A673 (cell line): ENCODE measurements at regions not wholly inside any gene's neighbourhood (a gene's known extent, or its start where the extent isn't known, plus 50 kb on each side); places are given as distances from the start of the nearest gene placed in this dataset.
"Not testable (repeated sequence)": the region's sequence is repeated elsewhere in the genome, so short reads cannot be mapped to it uniquely, and the experiment has no call there.

Experiments used
- BruUV-seq: library from RNA; stranded (reverse); fragments of 400-500 nt; replicated peaks from 2 replicates; lab custom pipeline; 2021; lab: Mats Ljungman, UMichigan
- CTCF ChIA-PET: fragments of 300-600 bp; sonication (Branson Sonifier 250); formaldehyde crosslinking; loops from one replicate; lab custom pipeline; 2022; ENCODE audit warnings: antibody characterized with exemption; lab: Charles Lee
- POLR2A ChIA-PET: fragments of 300-600 bp; sonication (Branson Sonifier 250); formaldehyde crosslinking; loops from one replicate; lab custom pipeline; 2022; ENCODE audit warnings: antibody characterized with exemption; ENCODE audit not compliant: low non-redundant PET; lab: Charles Lee
- DNase-seq: peaks from one replicate; pipeline ENCODE4 v3.0.0-alpha.2; 2015; ENCODE audit warnings: low spot score
- H3K27ac ChIP-seq: fragments of 200-600 bp; sonication (generic); 2 replicates; pipeline ENCODE4 v1.5.1; 2016; ENCODE audit warnings: mixed run types, low read depth, mild to moderate bottlenecking, mixed read lengths, antibody characterized with exemption, low read length; ENCODE audit not compliant: poor library complexity, severe bottlenecking
- H3K27me3 ChIP-seq: fragments of 200-600 bp; sonication (generic); replicated peaks from 2 replicates; pipeline ENCODE4 v1.6.1; 2017; ENCODE audit warnings: mixed run types, low read depth, mild to moderate bottlenecking, mixed read lengths, antibody characterized with exemption, low read length; ENCODE audit not compliant: insufficient read depth, poor library complexity
- H3K36me3 ChIP-seq: fragments of 200-600 bp; sonication (generic); 2 replicates; pipeline ENCODE4 v1.6.1; 2016; ENCODE audit warnings: mixed run types, mild to moderate bottlenecking, mixed read lengths, antibody characterized with exemption, low read length; ENCODE audit not compliant: insufficient read depth, poor library complexity, severe bottlenecking
- H3K4me1 ChIP-seq: fragments of 200-600 bp; sonication (generic); 2 replicates; pipeline ENCODE4 v1.6.1; 2017; ENCODE audit warnings: mixed run types, mild to moderate bottlenecking, mixed read lengths, antibody characterized with exemption, low read length; ENCODE audit not compliant: insufficient read depth, poor library complexity, severe bottlenecking
- H3K4me3 ChIP-seq: fragments of 200-600 bp; sonication (generic); 2 replicates; pipeline ENCODE4 v1.5.1; 2016; ENCODE audit warnings: low read depth, mixed run types, mild to moderate bottlenecking, mixed read lengths, low read length; ENCODE audit not compliant: poor library complexity, severe bottlenecking
- H3K9me3 ChIP-seq: fragments of 200-600 bp; sonication (generic); 2 replicates; pipeline ENCODE4 v1.6.1; 2016; ENCODE audit warnings: mixed run types, low read depth, mild to moderate bottlenecking, mixed read lengths, antibody characterized with exemption, low read length; ENCODE audit not compliant: poor library complexity, severe bottlenecking
- EZH2 ChIP-seq: fragments of 200-600 bp; sonication (generic); IDR thresholded peaks from 2 replicates; pipeline ENCODE4 v1.6.1; 2017; ENCODE audit warnings: borderline replicate concordance, low read depth, mild to moderate bottlenecking, mixed read lengths, antibody characterized with exemption, low read length; ENCODE audit not compliant: poor library complexity, severe bottlenecking
- intact Hi-C: fragments of 100-400 bp; cut with micrococcal nuclease; formaldehyde crosslinking; loops from one replicate; pipeline ENCODE4 v1.10.0; 2022; ENCODE audit not compliant: unreplicated experiment
- TF ChIP-seq, protein P1 (sequence below): fragments of 300-800, 200-600 bp; sonication (generic); conservative IDR thresholded peaks from 2 replicates; pipeline ENCODE4 v1.5.1; 2017; ENCODE audit warnings: low read depth, mild to moderate bottlenecking, antibody characterized with exemption, low read length, moderate library complexity, mixed read lengths

GRCh38 chr13:18726524-18726923 lies 455.1 kb downstream of the TUBA3C start:
- H3K27ac ChIP-seq, H3K4me1 ChIP-seq, CTCF ChIA-PET, H3K9me3 ChIP-seq, POLR2A ChIA-PET, BruUV-seq, DNase-seq, H3K36me3 ChIP-seq, H3K4me3 ChIP-seq, intact Hi-C loops, H3K27me3 ChIP-seq: not testable (repeated sequence)

GRCh38 chr13:18725242-18725822 lies 456.3 kb downstream of the TUBA3C start:
- BruUV-seq, POLR2A ChIA-PET, H3K9me3 ChIP-seq, H3K27ac ChIP-seq, H3K4me1 ChIP-seq, CTCF ChIA-PET, DNase-seq, H3K36me3 ChIP-seq, H3K4me3 ChIP-seq, H3K27me3 ChIP-seq, intact Hi-C loops: not testable (repeated sequence)

DNA sequence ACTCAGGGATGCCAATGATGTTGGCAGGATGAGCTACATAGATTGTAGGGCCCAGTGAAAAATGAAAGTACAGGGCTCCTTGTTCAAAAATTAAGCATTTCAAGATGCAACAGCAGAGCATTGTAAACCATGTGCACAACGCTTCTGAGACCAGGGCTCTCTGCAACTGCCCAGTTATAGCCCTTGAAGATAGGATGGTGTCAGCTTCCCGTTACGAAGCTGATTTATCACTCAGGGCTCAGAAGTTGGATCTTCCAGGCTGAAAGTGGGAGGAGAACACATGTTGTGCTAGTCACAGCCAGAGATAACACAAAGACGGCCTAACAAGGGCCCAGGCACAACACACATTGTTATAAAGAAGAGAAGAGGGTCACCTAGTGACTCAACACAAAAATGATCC lies 466.7 kb downstream of the TUBA3C start:
- no peaks in the 10 kb centered on the region for H3K4me1 ChIP-seq
- intact Hi-C loops, result no loop called here
- H3K9me3 ChIP-seq, result no peaks in the 10 kb centered on the region
- CTCF ChIA-PET, result no interaction called here
- H3K27me3 ChIP-seq, result no peaks in the 10 kb centered on the region
- POLR2A ChIA-PET, result no interaction called here
- DNase-seq, result no peak
- H3K36me3 ChIP-seq, result no peaks in the 10 kb centered on the region
- no TSS peak for BruUV-seq
- no peak overlapping the region for H3K4me3 ChIP-seq
- no peak overlapping the region for H3K27ac ChIP-seq
- no peak for TF ChIP-seq EZH2
- TF ChIP-seq, protein P1, sequence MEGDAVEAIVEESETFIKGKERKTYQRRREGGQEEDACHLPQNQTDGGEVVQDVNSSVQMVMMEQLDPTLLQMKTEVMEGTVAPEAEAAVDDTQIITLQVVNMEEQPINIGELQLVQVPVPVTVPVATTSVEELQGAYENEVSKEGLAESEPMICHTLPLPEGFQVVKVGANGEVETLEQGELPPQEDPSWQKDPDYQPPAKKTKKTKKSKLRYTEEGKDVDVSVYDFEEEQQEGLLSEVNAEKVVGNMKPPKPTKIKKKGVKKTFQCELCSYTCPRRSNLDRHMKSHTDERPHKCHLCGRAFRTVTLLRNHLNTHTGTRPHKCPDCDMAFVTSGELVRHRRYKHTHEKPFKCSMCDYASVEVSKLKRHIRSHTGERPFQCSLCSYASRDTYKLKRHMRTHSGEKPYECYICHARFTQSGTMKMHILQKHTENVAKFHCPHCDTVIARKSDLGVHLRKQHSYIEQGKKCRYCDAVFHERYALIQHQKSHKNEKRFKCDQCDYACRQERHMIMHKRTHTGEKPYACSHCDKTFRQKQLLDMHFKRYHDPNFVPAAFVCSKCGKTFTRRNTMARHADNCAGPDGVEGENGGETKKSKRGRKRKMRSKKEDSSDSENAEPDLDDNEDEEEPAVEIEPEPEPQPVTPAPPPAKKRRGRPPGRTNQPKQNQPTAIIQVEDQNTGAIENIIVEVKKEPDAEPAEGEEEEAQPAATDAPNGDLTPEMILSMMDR, result no peak

DNA sequence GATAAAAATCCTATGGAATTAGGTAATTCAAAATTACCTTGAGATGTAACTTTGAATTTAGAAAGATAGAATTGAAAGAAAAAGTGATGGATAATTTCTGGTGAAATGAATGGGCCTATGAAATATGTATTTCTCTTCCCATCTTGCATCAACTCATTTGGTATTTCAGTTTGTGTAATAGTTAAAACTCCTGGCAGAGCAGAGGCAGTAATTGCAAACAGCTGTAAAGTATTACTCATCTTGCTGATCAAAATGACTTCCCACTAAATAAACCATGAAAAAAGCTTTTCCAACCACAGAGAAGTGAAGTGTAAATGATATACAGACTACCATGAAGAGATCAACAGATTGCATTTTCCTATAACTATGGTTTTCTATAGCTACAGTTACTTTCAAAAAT lies 471.0 kb downstream of the TUBA3C start:
- POLR2A ChIA-PET, H3K27me3 ChIP-seq, CTCF ChIA-PET, H3K4me1 ChIP-seq, H3K27ac ChIP-seq, H3K4me3 ChIP-seq, intact Hi-C loops, H3K9me3 ChIP-seq, BruUV-seq, H3K36me3 ChIP-seq: not testable (repeated sequence)
- DNase-seq, result peak; percentile 11

- POLR2A ChIA-PET, H3K4me3 ChIP-seq, intact Hi-C loops, H3K36me3 ChIP-seq, H3K27ac ChIP-seq, BruUV-seq, H3K9me3 ChIP-seq, CTCF ChIA-PET, H3K4me1 ChIP-seq, H3K27me3 ChIP-seq: not testable (repeated sequence)
- DNase-seq, result peak; percentile 50
- TF ChIP-seq, protein P1, result peak; percentile 30; the same call in 1 of the 2 replicates
Measured at GRCh38 chr13:18706538-18706937, 475.1 kb downstream of the TUBA3C start.

DNA sequence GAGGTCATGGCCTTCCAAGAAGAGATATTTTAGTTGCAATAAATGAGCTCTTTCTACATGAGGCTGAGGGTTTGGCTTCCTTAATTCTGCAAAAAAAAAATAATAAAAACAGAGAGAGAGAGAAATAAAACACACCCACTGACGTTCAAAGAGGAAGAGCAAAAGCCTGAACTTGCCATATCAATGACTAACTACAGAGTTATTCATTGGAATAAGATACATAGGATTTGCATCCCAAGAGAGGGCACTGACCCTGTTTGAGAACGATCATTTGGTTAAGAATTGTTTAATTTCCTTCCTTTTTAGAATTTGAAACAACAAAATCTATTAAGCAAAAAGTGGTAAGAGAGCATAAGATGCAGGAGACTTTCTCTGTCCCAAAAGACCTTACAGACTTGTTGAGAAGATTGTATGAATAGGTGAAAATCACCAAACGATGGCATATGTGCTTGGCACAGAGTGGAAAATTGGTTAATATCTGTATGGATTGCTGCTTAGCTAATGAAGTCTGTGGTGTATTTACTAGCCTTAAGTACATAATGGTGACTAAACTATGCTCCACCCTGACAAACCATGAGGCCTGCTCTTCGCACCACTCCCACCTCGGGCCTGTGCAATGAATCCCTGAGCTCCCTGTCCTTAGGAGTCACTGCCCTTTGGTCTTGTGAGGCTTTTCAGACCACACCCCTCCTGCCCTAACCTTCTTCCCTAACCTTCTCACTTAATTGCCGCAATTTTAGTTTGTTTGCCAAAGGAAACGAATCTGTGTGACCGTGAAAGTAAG lies 479.0 kb downstream of the TUBA3C start:
- CTCF ChIA-PET, H3K4me1 ChIP-seq, H3K36me3 ChIP-seq, intact Hi-C loops, H3K4me3 ChIP-seq, BruUV-seq, H3K27ac ChIP-seq, H3K27me3 ChIP-seq, POLR2A ChIA-PET, DNase-seq, H3K9me3 ChIP-seq: not testable (repeated sequence)
